ENCODE measurements at regions not wholly inside any gene's neighbourhood (a gene's known extent, or its start where the extent isn't known, plus 50 kb on each side); places are given as distances from the start of the nearest gene placed in this dataset.

GRCh38 chr10:130720235-130720634, 584.0 kb downstream of the GLRX3 start:
- no peak for DNase-seq (ENCODE audit: low read depth)

DNA sequence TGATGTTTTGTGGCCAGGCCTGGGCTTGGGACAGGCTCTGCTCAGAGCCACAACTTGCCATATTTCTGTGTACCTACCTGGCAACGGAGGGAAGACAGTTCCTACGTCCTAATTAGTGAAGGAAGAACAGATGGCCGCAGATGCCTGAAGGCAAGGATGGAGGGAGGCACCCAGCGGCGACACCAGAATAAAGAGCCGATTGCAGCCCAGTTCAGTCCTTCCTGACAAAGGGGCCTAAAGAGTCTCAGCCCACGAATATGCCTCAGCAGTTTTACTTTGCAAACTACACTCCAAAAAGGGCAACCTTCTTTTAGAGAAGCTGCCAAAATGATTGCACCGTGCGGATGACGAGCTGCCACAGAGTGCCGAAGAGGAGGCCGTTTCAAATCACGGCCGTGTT, 585.8 kb downstream of the GLRX3 start:
- no peak for DNase-seq (ENCODE audit: low read depth)

DNA sequence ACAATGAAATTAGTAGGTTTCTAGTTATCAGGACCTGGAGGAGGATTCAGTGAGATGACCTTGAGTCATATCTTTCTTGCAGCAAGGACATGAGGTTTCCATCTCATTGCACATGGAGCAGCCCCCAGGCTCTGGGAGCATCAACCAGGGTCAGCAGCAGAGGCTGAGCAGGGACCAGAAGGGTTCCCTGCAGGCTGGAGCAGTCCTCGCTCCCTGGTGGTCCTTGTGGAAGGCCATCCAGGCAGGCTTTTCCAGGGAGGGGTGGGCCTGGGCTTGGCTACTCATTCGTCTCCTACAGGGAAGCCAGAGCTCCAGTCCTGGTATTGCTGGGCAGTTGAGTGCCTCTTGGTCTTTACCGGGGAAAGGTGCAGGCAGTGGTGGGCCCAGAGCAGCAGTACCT, 587.5 kb downstream of the GLRX3 start:
- no peak for DNase-seq (ENCODE audit: low read depth)

DNA sequence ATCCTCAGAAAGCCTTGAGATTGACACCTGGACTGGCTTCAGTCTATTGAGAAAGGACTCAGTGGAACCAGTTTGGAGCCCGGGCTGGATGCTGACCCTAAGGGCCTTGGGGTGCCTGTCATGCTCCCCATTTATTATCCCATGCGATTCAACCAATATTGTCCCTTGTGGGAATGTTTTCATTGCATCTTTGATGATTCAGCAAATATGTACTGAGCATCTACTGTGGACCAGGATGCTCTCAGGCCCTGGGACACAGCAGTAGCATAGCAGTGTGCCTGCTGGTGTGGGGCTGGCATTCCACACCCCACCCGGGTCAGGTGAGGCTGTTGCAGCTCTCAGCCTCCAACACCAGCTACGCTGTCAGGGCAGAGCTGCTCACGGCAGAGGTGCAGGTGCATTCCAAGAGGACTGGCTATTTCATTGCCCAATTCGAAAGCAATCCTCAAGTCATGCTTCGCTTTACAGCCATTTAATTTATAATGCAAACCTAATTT, 586.0 kb downstream of the TCERG1L start:
- no peak for DNase-seq (ENCODE audit: low read depth)

- DNase-seq (ENCODE audit: low read depth), result no peak
These were observed 584.4 kb downstream of the TCERG1L start for GRCh38 chr10:130726996-130727725.

DNA sequence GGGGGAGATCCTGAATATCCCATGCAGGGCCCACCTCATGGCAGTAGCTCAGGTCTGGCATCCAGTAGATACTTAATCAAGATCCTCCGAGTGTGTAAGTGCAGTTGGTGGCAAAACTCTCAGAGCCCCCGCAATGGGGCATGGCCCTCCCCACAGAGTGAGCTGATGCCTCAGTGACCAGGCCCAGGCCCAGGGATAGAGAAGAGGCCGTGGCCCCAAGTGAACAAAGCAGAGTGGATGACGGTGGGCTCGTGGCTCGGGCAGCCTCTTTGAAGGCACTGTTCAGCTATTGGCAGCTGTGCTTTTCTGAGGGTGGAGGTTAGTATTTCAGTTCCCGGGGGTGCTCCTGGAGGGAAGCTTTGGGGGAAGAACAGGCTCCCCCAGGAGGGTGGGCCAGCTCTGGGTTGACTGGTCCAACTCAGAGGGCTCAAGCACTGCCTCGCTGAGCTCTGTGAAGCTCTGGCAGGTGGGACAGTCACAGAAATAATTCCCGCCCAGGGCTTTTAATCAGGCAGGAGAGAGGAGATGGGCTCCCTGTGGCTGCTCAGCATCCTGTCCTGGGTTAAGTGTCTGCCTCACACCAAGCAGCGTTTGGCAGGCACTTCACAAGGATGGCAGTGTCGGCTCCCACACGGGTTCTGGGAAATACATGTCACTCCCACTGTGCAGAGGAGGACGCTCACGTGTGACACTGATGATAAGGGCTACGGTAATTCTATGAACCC, 583.6 kb downstream of the TCERG1L start:
- DNase-seq (ENCODE audit: low read depth), result no peak

GRCh38 chr10:130728531-130729215, 582.8 kb downstream of the TCERG1L start:
- DNase-seq (ENCODE audit: low read depth), result no peak

GRCh38 chr10:130729876-130730275, 581.6 kb downstream of the TCERG1L start:
- no peak for DNase-seq (ENCODE audit: low read depth)

- no peak for DNase-seq (ENCODE audit: low read depth)
These were observed 574.3 kb downstream of the TCERG1L start for GRCh38 chr10:130737186-130737585.

DNA sequence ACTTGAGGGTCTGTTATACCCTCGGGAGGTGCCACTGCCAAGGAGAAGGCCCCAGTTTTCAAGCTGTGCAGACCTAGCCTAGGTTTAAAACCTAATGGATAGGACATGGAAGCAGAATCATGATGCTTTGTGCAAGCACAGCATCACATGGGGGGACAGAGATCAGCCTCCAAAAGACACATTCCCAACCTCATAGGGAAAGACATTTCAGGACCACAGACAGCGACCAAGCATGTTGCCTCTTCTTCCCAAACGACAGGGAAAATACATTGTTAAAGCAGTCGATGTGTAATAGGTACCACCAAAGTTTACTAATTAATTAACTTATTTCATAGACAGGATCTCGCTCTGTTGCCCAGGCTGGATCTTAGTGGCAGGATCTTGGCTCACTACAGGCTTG, 573.9 kb downstream of the TCERG1L start:
- DNase-seq (ENCODE audit: low read depth), result no peak

DNA sequence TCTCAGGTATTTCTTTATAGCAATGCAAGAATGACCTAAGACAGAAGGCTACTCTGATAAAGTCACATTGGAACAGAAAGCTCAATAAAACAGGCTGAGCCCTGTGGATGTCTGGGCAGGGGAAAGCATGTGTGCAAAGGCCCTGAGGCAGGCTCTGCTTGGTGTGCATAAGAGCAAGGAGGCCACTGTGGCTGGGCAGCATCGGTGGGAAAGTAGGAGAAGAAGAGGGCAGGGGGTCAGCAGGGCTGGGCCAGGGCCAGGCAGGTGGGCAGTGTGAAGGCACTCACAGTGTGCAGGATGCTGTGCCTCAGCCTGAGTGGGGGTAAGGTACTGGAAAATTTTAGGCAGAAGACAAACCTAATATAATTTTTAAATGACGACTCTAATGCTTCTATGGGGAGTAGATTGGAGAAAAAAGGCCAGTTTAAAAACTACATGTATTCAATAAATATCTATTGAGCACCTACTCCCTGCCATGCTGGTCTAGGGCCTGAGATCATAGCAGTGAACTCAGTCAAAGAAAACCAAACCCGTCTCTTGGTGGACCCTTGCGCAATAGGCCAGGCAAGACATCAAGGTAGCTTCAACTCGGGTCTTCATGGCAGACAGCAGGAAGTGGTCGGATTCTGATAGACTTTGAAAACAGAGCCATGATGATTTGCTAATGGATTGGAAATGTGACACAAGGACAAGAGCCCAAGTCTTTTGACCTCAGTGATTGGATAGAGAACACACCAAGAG, 572.3 kb downstream of the TCERG1L start:
- no peak for DNase-seq (ENCODE audit: low read depth)

GRCh38 chr10:130739757-130740145, 571.8 kb downstream of the TCERG1L start:
- DNase-seq (ENCODE audit: low read depth), result no peak

DNA sequence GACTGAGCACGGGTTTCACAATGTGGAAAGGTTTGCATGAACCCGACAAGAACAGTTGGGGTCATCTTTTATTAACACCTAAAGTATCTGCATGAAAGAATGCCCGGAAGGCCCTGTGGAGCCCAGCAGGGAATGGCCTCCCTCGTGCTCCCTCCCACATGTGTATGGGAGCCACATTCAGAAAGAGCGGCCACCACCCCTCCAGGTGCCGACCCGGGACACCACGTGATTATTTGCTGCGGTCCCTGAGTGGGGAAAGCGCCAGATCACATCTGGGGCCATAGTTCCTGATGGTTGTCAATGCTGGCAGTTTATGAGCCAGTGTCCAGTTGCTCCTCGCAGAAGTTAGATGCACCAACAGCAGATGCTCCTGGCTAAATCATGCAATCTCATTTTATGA, 571.4 kb downstream of the TCERG1L start:
- no peak for DNase-seq (ENCODE audit: low read depth)

GRCh38 chr10:130740915-130741750, 570.4 kb downstream of the TCERG1L start:
- DNase-seq (ENCODE audit: low read depth), result no peak

DNA sequence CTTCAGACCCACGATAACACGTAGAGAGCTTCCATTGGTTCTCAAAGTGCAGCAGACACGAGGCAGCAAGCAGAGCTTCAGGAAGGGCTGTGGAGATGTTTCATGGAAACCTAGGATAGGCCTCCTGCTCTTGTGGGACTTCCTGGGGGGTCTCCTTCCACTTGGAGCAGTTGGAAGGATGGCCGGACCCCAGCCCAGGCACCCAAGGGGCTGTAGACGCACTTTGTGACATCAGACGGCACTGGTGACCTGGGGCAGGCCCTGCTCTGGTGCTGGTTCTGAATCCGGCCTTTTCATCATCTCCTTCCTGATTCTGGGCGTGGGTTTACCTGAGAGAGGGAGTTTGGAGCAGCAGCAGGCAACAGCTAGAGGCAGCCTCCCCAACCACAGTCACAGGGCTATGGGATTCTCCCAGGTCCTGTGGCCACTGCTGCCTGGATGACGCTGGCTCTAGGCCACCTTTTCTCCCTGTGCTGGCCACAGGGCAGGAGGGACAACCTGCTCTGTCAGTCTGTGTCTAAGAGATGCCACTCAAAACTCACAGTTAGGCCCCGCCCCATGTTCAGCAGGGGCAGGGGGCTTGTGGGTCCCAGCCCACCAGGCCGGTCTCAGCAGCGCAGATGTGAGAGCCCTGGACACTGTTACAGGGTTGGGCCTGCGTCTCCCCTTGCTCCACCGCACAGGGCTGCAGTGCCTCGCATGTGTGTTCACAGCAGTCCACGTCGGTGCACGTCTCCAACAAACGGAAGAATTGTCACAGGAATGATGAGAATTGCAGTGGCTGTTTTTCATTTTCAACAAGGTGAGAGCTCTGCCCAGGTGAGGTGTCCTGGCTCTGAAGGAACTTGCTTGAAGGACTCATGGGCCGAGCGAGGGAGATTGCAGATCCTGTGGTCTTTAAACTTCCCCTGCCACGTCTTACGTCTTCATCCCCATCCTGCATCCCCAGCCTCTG, 569.3 kb downstream of the TCERG1L start:
- no peak for DNase-seq (ENCODE audit: low read depth)

DNA sequence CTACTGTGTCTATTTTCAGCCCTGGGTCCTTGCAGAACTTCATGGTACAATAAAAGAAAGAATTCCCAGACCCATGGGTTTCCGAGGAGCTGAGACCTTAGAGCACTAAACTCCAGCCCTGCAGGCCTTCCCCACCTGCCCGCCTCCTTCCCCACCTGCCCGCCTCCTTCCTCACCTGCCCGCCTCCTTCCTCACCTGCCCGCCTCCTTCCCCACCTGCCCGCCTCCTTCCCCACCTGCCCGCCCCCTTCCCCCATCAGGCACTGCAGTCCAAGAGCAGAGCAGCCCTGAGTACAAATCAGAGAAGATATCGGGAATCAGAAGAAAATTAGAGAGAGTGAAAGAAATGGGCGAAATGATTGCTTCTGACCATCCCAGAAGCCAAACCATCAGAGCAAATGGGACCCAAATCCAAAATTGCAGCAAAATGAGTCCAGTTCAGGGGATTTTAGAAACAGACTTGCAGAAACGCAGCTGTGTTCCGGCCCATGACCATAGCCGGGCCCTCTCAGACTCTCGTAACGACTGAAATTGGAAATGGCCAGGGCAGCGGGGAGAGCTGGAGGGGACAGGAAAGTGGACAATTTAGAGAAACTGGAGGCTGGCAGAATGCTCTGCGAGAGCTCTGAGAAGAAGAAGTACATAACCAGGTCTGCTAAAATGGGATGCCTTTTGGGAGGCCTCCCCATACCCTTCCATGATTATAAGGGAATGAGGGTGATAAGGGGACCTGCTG, 568.4 kb downstream of the TCERG1L start:
- DNase-seq (ENCODE audit: low read depth), result no peak

DNA sequence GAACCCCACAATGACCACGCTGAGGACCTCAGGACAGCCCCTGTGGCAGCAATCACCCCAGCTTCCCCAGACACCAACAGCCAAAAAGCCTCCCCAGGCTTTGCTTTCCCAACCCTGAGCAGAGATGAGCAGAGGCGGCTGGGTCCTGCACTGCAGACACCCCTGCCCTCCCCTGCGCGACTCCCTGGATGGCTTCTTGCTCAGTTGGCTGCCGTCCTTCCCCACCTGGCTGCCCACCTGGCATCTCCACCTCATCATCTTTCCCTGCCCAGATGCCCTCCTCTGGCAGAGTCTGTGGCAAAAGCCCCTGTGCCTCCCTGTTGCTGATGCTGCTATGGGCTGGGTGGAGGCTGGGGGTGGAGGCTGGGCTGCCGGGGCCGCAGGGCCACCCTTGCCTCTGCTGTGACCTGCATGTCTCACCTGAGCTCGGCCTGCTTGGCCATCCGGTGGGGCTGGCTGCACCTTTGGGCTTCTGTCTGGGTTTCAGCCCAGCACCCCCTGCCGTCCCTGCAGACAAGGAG, 567.7 kb downstream of the TCERG1L start:
- DNase-seq (ENCODE audit: low read depth), result no peak

GRCh38 chr10:130744631-130745030, 566.9 kb downstream of the TCERG1L start:
- DNase-seq (ENCODE audit: low read depth), result no peak

DNA sequence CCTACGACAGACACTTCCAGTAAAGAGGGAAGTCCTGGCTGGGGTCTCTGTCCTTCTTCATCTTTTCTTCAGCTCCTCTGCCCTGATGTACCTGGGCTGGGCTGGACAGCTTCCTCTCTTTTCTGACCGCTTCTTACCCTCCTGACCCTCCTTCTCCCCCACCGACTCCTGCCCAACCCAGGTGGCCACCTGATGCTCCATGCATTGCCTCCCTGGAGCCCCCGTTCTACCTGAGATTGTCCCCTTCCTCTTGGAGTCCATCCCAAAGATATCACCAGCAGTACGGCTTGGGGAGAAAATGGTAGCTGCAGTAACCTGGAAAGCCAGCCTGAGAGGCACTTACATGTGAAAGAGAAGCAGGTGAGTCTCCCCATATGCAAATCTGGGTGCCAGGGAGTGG, 566.3 kb downstream of the TCERG1L start:
- no peak for DNase-seq (ENCODE audit: low read depth)
